GM21717 (cell line): ENCODE measurements at regions not wholly inside any gene's neighbourhood (a gene's known extent, or its start where the extent isn't known, plus 50 kb on each side); places are given as distances from the start of the nearest gene placed in this dataset.

Experiments used
- ATAC-seq: cut with Tn5 transposase; IDR thresholded peaks from one replicate; pipeline ENCODE4 v1.9.1; 2021; ENCODE audit warnings: mild to moderate bottlenecking, moderate library complexity; ENCODE audit not compliant: unreplicated experiment

DNA sequence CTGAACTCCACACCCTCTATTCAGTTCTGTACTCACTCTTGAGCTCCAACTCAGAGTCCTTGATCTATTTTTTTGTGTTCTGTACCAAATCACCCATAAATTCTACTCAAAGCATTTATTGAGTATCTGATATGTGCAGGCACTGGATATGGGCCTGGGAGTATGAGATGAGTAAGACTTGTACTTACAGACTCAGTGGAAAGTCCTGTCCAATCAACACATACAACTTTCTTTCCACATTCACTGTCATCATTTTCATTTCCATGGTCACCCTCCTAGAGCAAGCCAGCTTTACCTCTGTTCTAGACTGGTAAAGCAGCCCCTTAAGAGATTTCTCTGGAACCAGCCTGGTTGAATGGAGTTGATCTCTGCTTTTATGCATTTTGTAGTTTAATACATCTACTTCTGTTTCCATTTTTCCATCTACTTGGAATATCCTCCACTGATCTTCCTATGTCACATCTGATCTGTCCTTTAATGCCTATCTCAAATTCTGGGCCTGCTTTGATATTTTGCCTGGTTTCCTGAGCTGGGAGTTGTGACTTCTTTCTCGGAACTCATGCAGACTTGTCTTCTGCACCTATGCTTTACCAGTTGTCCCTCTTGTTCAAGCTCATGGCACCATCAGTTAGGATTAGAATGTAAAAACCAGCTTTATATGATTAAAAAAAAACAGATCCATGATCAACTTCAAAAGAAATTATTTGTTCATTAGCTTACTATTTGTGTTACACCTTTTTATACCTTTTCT lies 96.9 kb upstream of the GLS start:
- ATAC-seq = no peak

DNA sequence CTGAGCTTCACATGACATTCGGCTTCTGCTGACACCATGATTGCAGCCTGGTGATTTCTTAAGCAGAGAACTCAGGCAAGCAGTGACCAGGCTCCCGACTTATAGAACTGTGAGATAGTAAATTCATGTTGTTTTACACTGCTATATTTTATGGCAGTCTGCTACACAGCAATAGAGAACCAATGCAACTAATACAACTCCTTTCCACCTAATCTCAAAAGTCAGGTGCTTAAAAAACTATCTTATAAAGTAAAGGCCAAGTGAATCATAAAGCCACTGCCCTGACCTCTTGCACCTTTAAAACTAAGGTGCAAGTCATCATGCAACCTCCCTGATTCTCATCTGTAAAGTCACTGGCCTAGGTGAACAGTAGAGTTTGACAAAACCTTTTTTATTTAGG lies 95.3 kb upstream of the GLS start:
- ATAC-seq = no peak

GRCh38 chr2:190786404-190787166 lies 94.0 kb upstream of the GLS start:
- ATAC-seq = no peak

DNA sequence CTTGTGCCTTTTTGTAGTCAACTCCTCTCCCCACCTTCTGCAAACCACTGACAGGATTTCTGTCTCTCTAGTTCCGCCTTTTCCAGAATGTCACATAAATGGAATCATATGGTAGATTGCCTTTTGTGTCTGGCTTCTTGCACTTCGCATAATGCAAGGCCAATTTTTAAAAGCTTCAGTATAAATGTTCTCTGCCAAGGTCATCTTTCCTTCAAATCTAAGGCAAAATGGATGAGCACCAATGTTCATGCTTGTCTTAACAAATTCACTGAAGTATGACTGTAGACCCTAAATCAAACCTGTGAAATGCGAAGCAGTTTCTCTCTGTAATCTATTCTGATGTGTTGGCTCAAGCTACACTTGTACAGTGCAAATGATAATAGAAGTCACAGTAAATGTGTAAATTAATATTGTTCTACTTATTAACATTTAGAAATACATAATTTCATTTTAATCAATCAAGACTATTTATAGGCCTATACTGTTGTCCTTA lies 92.8 kb upstream of the GLS start:
- ATAC-seq = no peak

DNA sequence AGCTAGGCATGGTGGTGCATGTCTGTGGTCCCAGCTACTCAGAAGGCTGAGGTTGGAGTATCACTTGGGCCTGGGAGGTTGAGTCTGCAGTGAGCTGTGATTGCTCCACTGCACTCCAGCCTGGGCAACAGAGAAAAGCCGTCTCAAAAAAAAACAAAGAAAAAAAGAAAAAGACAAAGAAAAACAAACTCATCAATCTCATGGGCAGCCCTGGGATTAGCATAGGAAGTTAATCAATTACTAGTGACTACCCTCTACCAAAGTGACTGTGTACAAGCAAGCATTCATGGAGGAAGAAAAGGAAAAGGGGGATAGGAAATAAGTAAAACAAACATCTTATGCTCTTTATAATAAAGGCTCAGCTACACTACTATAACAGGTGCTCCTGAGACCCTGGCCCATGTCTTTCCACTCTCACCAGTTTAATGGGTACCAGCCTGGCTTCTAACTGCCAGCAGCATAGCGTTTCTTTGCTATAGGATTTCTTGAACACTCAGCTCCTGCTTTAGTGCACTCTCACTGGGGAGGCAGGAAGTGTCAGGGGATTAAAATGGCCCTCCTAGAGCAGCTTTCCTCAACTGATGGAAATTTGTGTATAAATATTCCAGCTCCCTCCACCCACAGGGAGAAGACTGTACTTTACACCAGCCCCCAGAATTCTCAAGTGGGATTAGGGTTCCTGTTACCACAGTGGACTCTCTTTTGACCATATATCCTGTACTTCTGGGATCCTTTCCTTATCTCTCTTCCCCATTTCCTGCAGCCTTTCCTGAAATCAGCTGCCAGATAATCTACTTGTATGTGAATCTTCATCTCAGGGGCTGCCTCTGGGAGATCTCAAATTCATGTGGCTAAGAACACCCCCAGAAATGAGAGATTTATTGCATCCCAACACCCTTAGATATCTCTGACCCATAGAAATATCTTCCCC lies 91.3 kb upstream of the GLS start:
- ATAC-seq = no peak

GRCh38 chr2:190791347-190791975 lies 89.2 kb upstream of the GLS start:
- no peak for ATAC-seq

- ATAC-seq = no peak
Observed at GRCh38 chr2:190791976-190792575, 88.5 kb upstream of the GLS start.

- no peak for ATAC-seq
Observed at GRCh38 chr2:190792956-190793888, 87.4 kb upstream of the GLS start.

GRCh38 chr2:190794377-190794776 lies 86.2 kb upstream of the GLS start:
- ATAC-seq = no peak

GRCh38 chr2:190794790-190795189 lies 85.8 kb upstream of the GLS start:
- ATAC-seq = no peak

- no peak for ATAC-seq
Observed at GRCh38 chr2:190795686-190796085, 84.9 kb upstream of the GLS start.

DNA sequence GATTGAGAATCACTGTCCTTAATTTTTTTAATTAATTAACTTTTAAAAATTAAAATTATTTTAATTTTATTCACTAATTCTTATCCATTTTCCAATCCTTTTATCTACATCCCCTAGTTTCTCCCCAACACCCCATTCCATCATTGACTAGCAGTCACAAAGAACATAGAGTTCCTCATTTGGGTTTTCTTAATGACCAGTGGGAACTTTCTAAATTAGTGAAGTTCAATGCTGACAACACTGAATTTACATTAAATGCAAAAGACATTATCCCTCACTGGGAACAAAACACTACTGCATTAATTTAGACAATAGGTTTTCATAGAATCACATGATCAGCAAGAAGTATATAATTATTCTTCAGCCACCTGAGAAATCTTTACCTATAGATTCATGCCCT lies 80.6 kb upstream of the GLS start:
- ATAC-seq = no peak

DNA sequence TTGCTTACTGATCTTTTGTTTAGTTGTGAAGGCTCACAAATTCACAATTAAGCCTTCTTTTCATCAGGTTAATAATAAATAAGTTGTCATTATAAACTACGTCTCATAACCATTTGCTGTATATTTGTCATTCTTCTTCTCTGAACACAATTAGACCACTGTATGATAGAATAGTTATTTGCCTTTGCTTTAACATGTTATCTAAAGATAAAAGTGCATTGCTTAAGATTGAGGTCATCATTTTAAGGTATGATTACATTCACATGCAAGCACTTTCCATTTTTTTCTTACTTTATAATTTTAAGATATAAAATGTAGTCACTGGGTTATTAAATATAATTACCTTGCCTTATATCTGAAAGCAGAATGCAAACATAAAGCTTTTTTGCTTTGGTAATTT lies 80.1 kb upstream of the GLS start:
- ATAC-seq = no peak

GRCh38 chr2:190802129-190802528 lies 78.5 kb upstream of the GLS start:
- no peak for ATAC-seq

DNA sequence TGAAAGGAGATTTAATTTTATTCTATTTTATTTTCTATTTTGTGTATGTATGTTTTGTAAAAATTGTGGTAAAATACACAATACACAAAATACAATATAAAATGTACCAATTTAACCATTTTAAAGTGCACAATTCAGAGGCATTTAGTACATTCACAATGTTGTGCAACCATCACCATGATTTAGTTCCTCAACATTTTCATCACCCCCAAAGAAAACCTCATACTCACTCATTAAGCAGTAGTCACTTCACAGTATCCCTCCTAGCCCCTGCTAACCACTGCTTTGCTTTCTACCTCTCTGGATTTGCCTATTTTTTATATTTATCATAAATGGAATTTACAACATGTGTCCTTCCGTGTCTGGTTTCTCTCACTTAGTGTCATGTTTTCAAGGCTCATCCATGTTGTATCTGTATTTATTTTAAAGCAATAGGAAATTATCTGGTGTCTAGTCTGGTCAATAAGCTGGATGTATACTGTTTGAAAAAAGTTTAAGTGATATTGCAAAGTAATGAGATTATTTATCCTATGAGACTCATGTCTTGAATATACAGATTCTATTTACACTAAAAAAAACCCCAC lies 77.9 kb upstream of the GLS start:
- ATAC-seq = no peak

GRCh38 chr2:190804182-190804795 lies 76.3 kb upstream of the GLS start:
- no peak for ATAC-seq

DNA sequence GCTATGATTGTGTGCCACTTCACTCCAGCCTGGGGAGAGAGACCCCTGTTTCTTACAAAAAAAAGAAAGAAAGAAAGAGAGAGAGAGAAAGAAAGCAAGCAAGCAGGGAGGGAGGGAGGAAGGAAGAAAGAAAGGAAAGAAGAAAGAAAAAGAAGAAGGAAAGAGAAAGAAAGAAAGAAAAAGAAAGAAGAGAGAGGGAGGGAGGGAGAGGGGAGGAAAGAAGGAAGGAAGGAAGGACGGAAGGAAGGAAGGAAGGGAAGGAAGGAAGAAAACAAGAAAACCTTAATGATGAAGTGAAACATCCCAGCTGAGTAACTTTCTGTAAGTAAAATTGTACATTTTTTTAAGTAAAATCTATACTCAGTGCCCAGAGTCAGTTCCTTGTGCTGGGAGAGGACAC lies 75.5 kb upstream of the GLS start:
- ATAC-seq = no peak

DNA sequence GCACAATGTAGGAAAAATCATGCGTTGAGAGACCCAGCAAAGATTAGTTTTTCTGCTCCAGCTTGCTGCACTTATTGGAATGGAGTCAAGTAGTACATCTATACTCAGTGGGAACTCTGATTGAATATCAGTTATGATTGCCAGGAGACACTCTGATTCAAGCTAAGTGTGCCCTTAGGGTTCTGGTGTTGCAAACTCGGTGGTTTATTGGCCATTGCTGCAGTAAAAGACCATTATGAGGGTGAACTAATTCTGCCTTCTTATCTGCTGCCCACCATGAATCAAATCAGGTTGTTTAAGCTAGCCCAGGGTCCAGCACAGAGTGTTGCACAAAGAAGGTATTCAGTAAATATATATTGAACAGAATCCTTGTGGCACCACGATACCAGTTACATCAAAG lies 74.8 kb upstream of the GLS start:
- ATAC-seq = no peak

DNA sequence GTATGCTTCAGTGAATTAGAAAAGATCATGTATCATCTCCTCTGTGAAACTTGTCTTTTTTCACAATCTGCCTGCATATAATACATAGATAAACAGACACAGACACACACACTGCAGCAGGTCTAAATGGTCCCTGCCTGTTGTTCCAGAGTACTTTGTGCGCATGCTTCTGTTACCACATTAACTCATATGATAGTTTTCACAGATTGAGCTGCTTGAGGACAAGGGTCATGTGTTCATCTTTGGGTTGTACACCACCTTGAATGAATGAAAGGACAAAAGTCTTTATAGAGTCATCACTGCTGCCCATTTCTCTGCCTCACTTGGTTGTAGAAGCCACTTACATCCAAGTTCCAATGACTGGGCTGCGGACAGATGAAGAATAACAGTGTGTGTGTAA lies 72.7 kb upstream of the GLS start:
- ATAC-seq = no peak
